Neural cell (in vitro differentiated cells): ENCODE measurements at regions not wholly inside any gene's neighbourhood (a gene's known extent, or its start where the extent isn't known, plus 50 kb on each side); places are given as distances from the start of the nearest gene placed in this dataset.
"Not testable (repeated sequence)": the region's sequence is repeated elsewhere in the genome, so short reads cannot be mapped to it uniquely, and the experiment has no call there.

Experiments
- H2AFZ ChIP-seq: fragments of 200-600, 300-800 bp; sonication (generic), shearing (Covaris generic); 2 replicates; pipeline ENCODE4 v1.6.0; 2014; ENCODE audit warnings: low read depth, mild to moderate bottlenecking, antibody characterized with exemption, low read length, moderate library complexity
- H3F3A ChIP-seq: fragments of 200-600 bp; shearing (Covaris generic); 2 replicates; pipeline ENCODE4 v1.6.1; 2016; ENCODE audit warnings: mild to moderate bottlenecking, moderate library complexity, mixed read lengths, antibody characterized with exemption, low read length; ENCODE audit not compliant: insufficient read depth, poor library complexity, severe bottlenecking
- H3K27ac ChIP-seq: fragments of 200-600, 300-800 bp; sonication (generic), shearing (Covaris generic); 2 replicates; pipeline ENCODE4 v1.5.1; 2014; ENCODE audit warnings: mild to moderate bottlenecking, low read length, moderate library complexity
- H3K27me3 ChIP-seq: fragments of 300-800, 200-600 bp; sonication (generic), shearing (Covaris generic); 2 replicates; pipeline ENCODE4 v1.6.0; 2014; ENCODE audit warnings: mild to moderate bottlenecking, low read depth, low read length, moderate library complexity; ENCODE audit not compliant: insufficient read depth
- H3K36me3 ChIP-seq: fragments of 300-800, 200-600 bp; sonication (generic), shearing (Covaris generic); 2 replicates; pipeline ENCODE4 v1.5.1; 2014; ENCODE audit warnings: mild to moderate bottlenecking, antibody characterized with exemption, low read length, moderate library complexity; ENCODE audit not compliant: insufficient read depth
- H3K4me2 ChIP-seq: fragments of 300-800, 200-600 bp; sonication (generic), shearing (Covaris generic); 2 replicates; pipeline ENCODE4 v1.6.0; 2014; ENCODE audit warnings: mild to moderate bottlenecking, low read length
- H3K4me3 ChIP-seq: fragments of 300-800, 200-600 bp; sonication (generic), shearing (Covaris generic); 2 replicates; pipeline ENCODE4 v1.5.1; 2014; ENCODE audit warnings: mild to moderate bottlenecking, low read length, moderate library complexity
- H3K79me2 ChIP-seq: fragments of 200-600 bp; shearing (Covaris generic); replicated peaks from 2 replicates; pipeline ENCODE4 v1.6.0; 2014; ENCODE audit warnings: mild to moderate bottlenecking, low read length, moderate library complexity; ENCODE audit not compliant: insufficient read depth
- H3K9ac ChIP-seq: fragments of 300-800, 200-600 bp; sonication (generic), shearing (Covaris generic); 2 replicates; pipeline ENCODE4 v1.6.1; 2016; ENCODE audit warnings: mild to moderate bottlenecking, low read length, mixed read lengths
- H3K9me2 ChIP-seq: fragments of 200-600 bp; shearing (Covaris generic); 2 replicates; pipeline ENCODE4 v1.6.1; 2016; ENCODE audit warnings: mild to moderate bottlenecking, low read length, mixed read lengths; ENCODE audit not compliant: insufficient read depth
- H3K9me3 ChIP-seq: fragments of 200-600, 300-800 bp; sonication (generic), shearing (Covaris generic); 2 replicates; pipeline ENCODE4 v1.6.1; 2016; ENCODE audit warnings: mild to moderate bottlenecking, mixed run types, low read length, moderate library complexity, mixed read lengths
- H4K20me1 ChIP-seq: fragments of 200-600 bp; shearing (Covaris generic); 2 replicates; pipeline ENCODE4 v1.6.1; 2016; ENCODE audit warnings: mild to moderate bottlenecking, mixed run types; ENCODE audit not compliant: insufficient read depth
- EP300 ChIP-seq: fragments of 450-650 bp; conservative IDR thresholded peaks from 2 replicates; pipeline ENCODE4 v1.6.1; 2014; ENCODE audit warnings: antibody characterized with exemption, mild to moderate bottlenecking, moderate library complexity; ENCODE audit not compliant: poor library complexity, severe bottlenecking
- EZH2 ChIP-seq: fragments of 200-600, 300-800 bp; shearing (Covaris generic), sonication (generic); IDR thresholded peaks from 2 replicates; pipeline ENCODE4 v1.6.1; 2014; ENCODE audit warnings: antibody characterized with exemption, low read length, borderline replicate concordance, mild to moderate bottlenecking; ENCODE audit not compliant: insufficient read depth, poor library complexity, severe bottlenecking
- MXI1 ChIP-seq: fragments of 450-650 bp; conservative IDR thresholded peaks from 2 replicates; pipeline ENCODE4 v1.6.1; 2014; ENCODE audit warnings: antibody characterized with exemption, mild to moderate bottlenecking; ENCODE audit not compliant: poor library complexity, severe bottlenecking
- POLR2AphosphoS5 ChIP-seq: IDR thresholded peaks from 2 replicates; pipeline ENCODE4 v1.6.1; 2012
- RAD21 ChIP-seq: fragments of 450-650 bp; conservative IDR thresholded peaks from 2 replicates; pipeline ENCODE4 v1.6.1; 2014; ENCODE audit warnings: antibody characterized with exemption, mild to moderate bottlenecking, moderate library complexity
- REST ChIP-seq: IDR thresholded peaks from 2 replicates; pipeline ENCODE4 v1.6.1; 2012; ENCODE audit warnings: borderline replicate concordance
- SMC3 ChIP-seq: fragments of 450-650 bp; conservative IDR thresholded peaks from 2 replicates; pipeline ENCODE4 v1.6.1; 2014; ENCODE audit warnings: antibody characterized with exemption, mild to moderate bottlenecking, moderate library complexity; ENCODE audit not compliant: poor library complexity
- TAF1 ChIP-seq: IDR thresholded peaks from 2 replicates; pipeline ENCODE4 v1.6.1; 2012; ENCODE audit warnings: low read depth
- TF ChIP-seq, protein P1 (sequence below): fragments of 450-650 bp; IDR thresholded peaks from 2 replicates; pipeline ENCODE4 v1.5.1; 2014; ENCODE audit warnings: antibody characterized with exemption, mild to moderate bottlenecking, moderate library complexity; ENCODE audit not compliant: poor library complexity, severe bottlenecking

DNA sequence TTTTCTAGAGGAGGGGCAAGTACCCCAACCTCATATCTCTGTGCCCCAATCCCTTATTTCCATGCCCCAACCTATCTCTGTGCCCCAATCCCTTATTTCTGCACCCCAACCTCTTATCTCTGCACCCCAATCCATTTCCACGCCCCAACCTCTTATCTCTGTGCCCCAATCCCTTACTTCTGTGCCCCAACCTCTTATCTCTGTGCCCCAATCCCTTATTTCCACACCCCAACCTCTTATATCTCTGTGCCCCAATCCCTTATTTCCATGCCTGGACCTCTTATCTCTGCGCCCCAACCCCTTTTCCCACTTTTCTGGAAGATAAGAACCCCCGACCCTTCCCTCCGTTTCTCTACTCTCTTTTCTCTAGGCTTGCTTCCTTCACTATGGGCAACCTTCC, 199.0 kb downstream of the JRKL start:
- not testable (repeated sequence) for H3K9me2 ChIP-seq, H3K27ac ChIP-seq, H3K36me3 ChIP-seq, H3K4me2 ChIP-seq, H3K9me3 ChIP-seq, H3K9ac ChIP-seq, H3K79me2 ChIP-seq, H3K4me3 ChIP-seq, H3F3A ChIP-seq, H4K20me1 ChIP-seq, H2AFZ ChIP-seq, H3K27me3 ChIP-seq

DNA sequence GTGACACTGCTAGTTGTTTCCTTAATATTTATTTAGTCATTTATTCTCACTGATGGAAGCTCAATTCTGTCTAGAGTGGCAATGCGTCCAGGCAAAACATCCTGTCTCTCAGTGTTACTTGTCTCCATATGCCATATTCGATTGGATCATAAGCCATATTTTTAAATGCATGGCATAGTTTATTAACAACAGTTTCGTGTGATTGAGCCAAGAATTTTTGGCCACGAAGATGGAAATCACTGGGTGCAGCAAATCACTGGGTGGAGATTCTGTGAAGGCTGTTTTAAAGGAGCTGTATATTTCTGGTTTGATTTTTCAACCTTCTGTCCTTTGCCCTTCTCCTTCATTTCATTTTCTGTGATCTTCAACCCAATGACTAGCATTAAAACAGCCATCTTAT, 205.2 kb downstream of the JRKL start:
- Histone ChIP-seq H4K20me1 (no peaks in the 10 kb centered on the region), H3K36me3 (no peaks in the 10 kb centered on the region), H3K4me2 (no peak overlapping the region), H3F3A (no peaks in the 10 kb centered on the region), H3K4me3 (no peak overlapping the region), H2AFZ (no peak overlapping the region), H3K9me3 (no peaks in the 10 kb centered on the region), H3K9ac (no peak overlapping the region), H3K27ac (no peak overlapping the region), H3K79me2 (no peaks in the 10 kb centered on the region), H3K27me3 (no peaks in the 10 kb centered on the region), H3K9me2 (no peaks in the 10 kb centered on the region)
- TF ChIP-seq POLR2AphosphoS5 = no peak
- TF ChIP-seq REST = no peak
- no peak for TF ChIP-seq RAD21
- TF ChIP-seq TAF1 = no peak
- TF ChIP-seq SMC3 = no peak
- TF ChIP-seq, protein P1, sequence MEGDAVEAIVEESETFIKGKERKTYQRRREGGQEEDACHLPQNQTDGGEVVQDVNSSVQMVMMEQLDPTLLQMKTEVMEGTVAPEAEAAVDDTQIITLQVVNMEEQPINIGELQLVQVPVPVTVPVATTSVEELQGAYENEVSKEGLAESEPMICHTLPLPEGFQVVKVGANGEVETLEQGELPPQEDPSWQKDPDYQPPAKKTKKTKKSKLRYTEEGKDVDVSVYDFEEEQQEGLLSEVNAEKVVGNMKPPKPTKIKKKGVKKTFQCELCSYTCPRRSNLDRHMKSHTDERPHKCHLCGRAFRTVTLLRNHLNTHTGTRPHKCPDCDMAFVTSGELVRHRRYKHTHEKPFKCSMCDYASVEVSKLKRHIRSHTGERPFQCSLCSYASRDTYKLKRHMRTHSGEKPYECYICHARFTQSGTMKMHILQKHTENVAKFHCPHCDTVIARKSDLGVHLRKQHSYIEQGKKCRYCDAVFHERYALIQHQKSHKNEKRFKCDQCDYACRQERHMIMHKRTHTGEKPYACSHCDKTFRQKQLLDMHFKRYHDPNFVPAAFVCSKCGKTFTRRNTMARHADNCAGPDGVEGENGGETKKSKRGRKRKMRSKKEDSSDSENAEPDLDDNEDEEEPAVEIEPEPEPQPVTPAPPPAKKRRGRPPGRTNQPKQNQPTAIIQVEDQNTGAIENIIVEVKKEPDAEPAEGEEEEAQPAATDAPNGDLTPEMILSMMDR = no peak
- no peak for TF ChIP-seq EP300
- no peak for TF ChIP-seq EZH2
- TF ChIP-seq MXI1 = no peak

DNA sequence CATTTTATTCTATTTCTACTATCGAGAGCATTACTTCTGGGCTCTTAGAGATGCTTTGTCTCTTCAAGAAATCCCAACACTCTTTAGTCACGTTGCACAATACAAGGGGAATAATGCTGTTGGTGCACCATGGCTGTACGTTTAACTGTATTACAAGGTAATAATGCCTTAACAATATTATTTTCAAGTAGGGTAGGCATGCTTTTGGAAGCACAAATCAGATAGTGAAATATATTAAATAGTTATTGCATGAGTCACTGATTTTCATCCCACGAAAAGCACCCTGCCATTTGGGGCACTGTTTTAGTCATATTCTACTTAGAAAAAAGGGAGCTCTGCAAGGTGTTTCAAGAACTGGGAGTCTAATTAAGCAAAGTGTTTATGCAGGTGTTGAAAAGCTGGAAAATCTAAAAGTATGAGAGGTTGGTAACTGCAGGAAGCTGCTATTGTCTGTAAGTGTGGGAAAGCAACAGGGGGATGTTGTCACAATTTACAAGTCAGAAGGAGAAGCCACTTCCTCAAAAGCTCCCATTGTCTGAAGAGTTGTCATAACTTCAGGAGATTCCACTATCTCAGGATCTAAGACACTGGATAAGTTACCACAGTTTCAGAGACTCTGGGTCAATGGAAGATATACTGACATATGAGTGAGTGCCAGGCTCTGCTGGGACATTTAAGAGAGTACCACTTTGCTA, 218.2 kb downstream of the JRKL start:
- no peak overlapping the region for H3K9ac ChIP-seq

More for the DNA sequence above, 218.2 kb downstream of the JRKL start:
- Histone ChIP-seq H3K4me2 (no peak overlapping the region), H3F3A (no peaks in the 10 kb centered on the region), H3K4me3 (no peak overlapping the region), H3K9me2 (no peaks in the 10 kb centered on the region), H2AFZ (no peak overlapping the region), H3K27ac (no peak overlapping the region), H3K9me3 (no peaks in the 10 kb centered on the region), H3K27me3 (no peaks in the 10 kb centered on the region), H4K20me1 (no peaks in the 10 kb centered on the region), H3K36me3 (no peaks in the 10 kb centered on the region), H3K79me2 (no peaks in the 10 kb centered on the region)
- TF ChIP-seq MXI1 (no peak), RAD21 (no peak), EP300 (no peak), POLR2AphosphoS5 (no peak), SMC3 (no peak), TAF1 (no peak), EZH2 (no peak), REST (no peak)
- TF ChIP-seq, protein P1 = no peak
